Hindlimb muscle (tissue), 1 donor: ENCODE measurements at regions not wholly inside any gene's neighbourhood (a gene's known extent, or its start where the extent isn't known, plus 50 kb on each side); places are given as distances from the start of the nearest gene placed in this dataset.
A peak's percentile ranks its signal among the peaks of the same experiment; 100 is the strongest.

Source experiments
- DNase-seq: peaks from one replicate; pipeline ENCODE4 v3.0.0-alpha.2; 2013

GRCh38 chr12:28601570-28602058 lies 411.4 kb downstream of the CCDC91 start:
- no peak for DNase-seq

GRCh38 chr12:28602786-28603185 lies 412.5 kb downstream of the CCDC91 start:
- DNase-seq = no peak

DNA sequence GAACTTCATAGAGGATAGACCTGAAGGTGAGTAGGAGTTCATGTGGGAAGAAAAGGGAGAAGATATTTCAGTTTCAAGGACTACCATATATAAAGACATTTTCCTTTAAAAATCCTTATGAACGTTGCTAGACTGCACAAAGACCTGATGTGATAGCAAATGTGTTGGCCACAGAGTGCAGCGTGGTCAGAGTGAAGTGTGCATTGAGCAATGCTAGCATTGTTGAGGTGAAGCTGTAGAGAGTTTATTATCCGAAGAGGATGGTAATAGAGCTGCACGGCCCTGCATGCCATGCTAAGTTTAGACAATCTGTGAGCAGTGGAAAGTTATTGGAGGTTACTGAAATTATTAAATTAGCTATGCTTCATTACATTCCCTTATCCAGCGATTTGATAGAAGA lies 413.0 kb downstream of the CCDC91 start:
- DNase-seq = no peak

DNA sequence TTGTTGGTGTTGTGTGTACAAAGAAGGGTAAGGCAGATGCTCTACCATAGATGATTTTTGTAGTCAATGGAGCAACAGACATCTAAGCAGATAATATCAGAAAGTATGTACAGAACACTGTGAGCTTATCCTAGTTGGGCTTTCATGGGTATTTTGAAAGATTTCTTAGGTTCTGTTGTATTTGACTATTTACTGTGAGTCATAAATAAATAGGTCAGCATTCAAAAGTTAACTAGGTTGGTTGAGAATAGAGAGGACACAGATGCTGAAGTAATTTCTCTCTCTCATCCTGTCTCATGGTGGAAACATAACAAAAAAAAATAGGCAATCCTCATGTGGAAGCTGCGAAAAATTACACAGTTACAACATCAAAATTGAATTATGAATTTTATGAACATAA lies 413.5 kb downstream of the CCDC91 start:
- DNase-seq = no peak

- DNase-seq = no peak
These were observed 414.0 kb downstream of the CCDC91 start for GRCh38 chr12:28604240-28604639.

DNA sequence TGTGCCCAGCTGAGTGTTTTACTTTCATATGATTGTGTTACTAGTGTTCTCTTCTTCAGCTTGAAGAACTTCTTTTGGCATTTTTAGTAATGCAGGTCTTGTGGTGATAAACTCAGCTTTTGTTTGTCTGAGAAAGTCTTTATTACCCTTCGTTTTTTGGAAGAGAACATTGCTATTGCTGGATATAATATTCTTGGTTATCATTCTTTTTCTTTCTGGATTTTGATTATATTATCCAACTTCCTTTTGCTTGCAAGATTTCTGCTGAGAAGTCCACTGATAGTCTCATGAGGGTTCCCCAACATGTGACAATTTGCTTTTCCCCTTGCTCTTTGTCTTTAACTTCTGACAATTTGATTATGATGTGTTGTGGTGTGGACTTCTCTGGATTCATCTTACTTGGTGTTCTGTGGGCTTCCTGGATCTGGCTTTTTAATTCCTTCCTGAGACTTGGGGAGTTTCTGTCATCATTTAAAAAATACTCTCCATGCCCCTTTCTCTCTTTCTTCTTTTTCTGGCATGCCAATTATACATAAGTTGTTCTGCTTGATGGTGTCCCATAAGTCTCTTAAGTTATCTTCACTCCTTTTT lies 416.8 kb downstream of the CCDC91 start:
- DNase-seq = no peak

DNA sequence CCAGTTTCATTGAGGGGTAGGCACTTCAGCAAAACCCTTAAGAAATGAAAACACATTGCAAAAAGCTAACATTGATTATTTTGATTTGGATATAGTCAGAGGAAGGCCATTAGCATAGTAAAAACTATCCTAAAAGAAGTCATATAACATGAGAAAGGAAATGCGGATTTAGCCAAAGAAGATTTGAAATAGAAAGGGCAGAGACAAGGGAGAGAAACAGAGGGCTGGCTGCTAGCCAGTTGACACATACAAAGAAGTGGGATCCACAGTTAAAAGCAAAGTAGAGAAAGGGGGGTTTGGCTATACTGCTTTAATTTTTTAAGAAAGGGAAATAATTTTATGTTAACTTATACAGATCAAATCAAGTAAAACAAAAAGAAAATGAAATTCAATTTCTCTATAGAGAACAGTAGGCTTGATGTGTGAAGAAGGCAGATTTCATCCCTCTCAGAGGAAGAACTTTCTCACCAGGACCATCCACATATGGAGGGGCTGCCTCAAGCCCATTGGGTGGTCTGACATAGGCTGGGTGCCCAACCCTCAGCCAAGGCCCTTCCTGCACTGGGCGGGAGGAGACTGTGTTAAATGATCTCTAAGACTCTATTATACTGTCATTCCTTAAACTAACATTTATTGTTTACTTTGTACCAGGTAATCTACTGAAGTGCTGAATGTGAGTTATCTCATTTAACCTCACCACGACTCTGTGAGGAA lies 420.3 kb downstream of the CCDC91 start:
- no peak for DNase-seq

DNA sequence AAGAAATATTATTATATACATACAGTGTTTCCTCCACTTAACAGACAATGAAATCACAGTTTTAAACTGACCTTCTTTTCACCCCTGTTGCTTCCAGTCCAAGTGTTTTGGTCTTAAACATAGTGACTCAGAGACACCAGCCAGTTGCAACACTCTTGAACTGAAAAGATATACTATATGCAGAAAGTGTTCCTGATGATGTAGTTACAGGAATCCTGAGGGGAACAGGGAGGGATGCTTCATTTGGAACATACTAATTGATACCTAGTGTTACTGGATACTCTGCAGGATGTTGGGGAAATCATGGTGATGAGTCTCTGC lies 420.8 kb downstream of the CCDC91 start:
- peak; percentile 38 for DNase-seq

DNA sequence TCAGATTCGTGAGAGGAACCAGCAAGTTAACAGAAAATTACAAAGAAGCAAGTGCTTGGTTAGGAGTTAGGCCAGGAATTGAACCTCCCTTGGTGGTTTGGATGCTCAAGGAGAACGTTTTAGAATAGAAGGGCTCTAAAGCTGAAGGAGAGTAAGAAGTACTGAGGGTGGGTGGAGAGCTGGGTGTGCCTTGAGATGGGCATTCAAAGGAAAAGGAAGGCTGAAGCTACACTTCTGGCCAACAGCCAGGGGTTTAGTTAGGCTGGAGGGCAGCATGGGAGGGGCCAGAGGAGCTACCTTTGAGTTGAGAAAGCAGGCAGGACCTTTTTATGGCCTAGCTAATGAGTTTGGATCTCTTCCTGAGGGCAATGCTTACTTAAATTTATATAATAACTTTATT lies 421.2 kb downstream of the CCDC91 start:
- DNase-seq = no peak

GRCh38 chr12:28618171-28618570 lies 427.9 kb downstream of the CCDC91 start:
- no peak for DNase-seq

- no peak for DNase-seq
These were observed 428.5 kb downstream of the CCDC91 start for GRCh38 chr12:28618772-28619171.

- no peak for DNase-seq
These were observed 430.0 kb downstream of the CCDC91 start for GRCh38 chr12:28620281-28620680.

DNA sequence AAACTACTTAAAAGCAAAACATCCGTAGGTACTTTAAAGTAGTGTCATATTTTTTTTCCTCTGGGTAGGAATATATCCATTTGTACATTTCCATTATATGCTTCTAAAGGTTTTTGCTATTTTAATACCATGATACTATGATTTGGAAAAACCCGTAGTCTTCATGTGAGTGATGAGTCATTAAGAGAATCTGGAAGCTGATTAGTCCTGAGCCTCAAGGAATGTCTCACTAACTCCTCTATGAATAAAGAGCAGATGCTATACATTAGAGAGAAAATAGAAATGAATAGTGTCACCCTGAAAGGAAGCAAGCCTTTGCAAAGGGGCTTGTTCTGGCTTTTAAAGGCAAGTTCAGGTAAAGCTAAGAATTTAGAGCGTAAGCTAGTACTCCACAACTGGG lies 432.1 kb downstream of the CCDC91 start:
- DNase-seq = no peak

GRCh38 chr12:28626504-28626903 lies 436.2 kb downstream of the CCDC91 start:
- DNase-seq = no peak

DNA sequence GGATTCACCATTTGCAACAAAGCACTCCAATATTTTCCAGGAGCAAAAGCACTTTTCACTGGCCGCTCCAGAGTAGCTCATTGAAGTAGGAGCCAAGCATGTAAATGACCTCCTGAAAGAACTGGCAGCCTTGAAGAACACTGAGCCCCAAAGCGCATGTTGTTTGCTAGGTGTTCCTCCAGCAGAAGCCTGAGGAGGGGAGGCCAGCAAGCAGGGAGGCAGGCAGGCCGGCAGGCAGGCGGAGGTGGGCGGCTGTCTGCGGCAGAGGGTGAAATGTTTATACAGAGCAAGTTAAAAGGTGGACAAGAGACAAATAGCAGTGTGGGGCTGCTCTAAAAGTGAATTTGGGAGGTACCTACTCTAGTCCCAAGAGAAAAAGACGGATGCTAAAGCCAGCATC lies 439.4 kb downstream of the CCDC91 start:
- DNase-seq = no peak

DNA sequence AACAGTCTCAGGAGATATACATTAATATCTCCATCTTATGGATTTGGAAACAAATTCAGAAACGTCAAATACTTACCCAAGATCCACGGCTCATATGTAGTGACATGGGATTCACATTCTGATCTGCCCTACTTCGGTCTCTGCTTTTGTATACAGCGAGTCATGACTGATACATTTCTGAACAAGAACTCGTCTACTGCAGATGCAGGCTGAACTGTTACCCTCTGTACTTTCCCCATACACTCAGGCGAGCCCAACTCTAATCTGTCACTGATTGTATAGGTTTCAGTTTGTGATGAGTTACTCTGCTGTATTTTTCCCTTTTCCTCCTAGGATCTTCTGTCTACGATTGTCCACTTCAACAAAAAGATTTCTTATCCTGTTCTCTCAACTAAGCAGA lies 441.6 kb downstream of the CCDC91 start:
- no peak for DNase-seq

GRCh38 chr12:28640519-28640918 lies 450.3 kb downstream of the CCDC91 start:
- no peak for DNase-seq

GRCh38 chr12:28645436-28645835 lies 455.2 kb downstream of the CCDC91 start:
- no peak for DNase-seq

GRCh38 chr12:28645891-28646290 lies 455.6 kb downstream of the CCDC91 start:
- DNase-seq = no peak

- no peak for DNase-seq
These were observed 460.6 kb downstream of the CCDC91 start for GRCh38 chr12:28650906-28651305.

- DNase-seq = no peak
These were observed 462.0 kb downstream of the CCDC91 start for GRCh38 chr12:28652239-28652638.

DNA sequence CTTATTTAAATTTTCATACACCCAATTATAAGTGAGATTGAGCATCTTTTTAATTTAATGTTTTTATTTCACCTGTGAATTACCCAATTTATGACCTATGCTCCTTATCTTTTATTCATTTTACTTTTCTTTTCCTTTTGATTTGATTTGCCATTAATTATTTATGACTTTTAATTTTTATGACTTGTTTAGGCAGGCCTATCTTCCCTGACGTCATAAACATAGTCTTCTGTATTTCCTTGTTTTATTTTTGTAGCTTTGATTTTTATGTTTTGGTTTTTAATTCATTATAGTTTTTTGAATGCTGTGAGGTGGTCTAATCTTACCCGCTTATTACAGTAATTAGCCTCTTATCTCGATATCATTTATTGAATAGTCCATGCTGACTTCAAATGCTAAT lies 467.1 kb upstream of the FAR2 start:
- DNase-seq = no peak

- DNase-seq = no peak
These were observed 465.7 kb upstream of the FAR2 start for GRCh38 chr12:28683366-28683765.

- no peak for DNase-seq
These were observed 459.5 kb upstream of the FAR2 start for GRCh38 chr12:28689398-28690175.
